SK-N-SH (cell line): ENCODE measurements at regions not wholly inside any gene's neighbourhood (a gene's known extent, or its start where the extent isn't known, plus 50 kb on each side); places are given as distances from the start of the nearest gene placed in this dataset.

Experiments used
- CTCF ChIA-PET: fragments of 300-600, 350-600 bp; formaldehyde crosslinking; extraction: SDS; loops from one replicate; lab custom pipeline; 2021; lab: Yijun Ruan, JAX
- POLR2A ChIA-PET: fragments of 350-600 bp; sonication (Branson Sonifier 250); formaldehyde crosslinking; extraction: SDS; loops from one replicate; lab custom pipeline; 2020; ENCODE audit warnings: antibody characterized with exemption, inconsistent platforms; lab: Yijun Ruan, JAX
- DNase-seq: peaks from one replicate; pipeline ENCODE4 v3.0.0; 2012
- H2AFZ ChIP-seq: fragments of 200-600 bp; sonication (generic); 2 replicates; pipeline ENCODE4 v1.8.1; 2016; ENCODE audit warnings: antibody characterized with exemption, mild to moderate bottlenecking, low read depth
- H3F3A ChIP-seq: fragments of 200-600 bp; sonication (generic); replicated peaks from 2 replicates; pipeline ENCODE3; 2016; ENCODE audit warnings: antibody characterized with exemption, mild to moderate bottlenecking; ENCODE audit not compliant: insufficient read depth
- H3K27ac ChIP-seq, 2 experiments: fragments of 200-500 bp in 1 of 2; fragments of 200-600 bp in 1 of 2; sonication (Bioruptor generic) in 1 of 2; sonication (generic), shearing (Covaris generic) in 1 of 2; 2 replicates each; pipeline versions ENCODE4 v1.5.1 to v1.6.1; 2014 to 2016; ENCODE audit warnings: low read depth in 2 of 2, inconsistent platforms in 1 of 2, low read length in 1 of 2, mild to moderate bottlenecking in 1 of 2, mixed read lengths in 1 of 2
- H3K27me3 ChIP-seq: fragments of 200-600 bp; sonication (generic), shearing (Covaris generic); 2 replicates; pipeline ENCODE4 v1.6.1; 2016; ENCODE audit warnings: mixed run types; ENCODE audit not compliant: insufficient read depth
- H3K36me3 ChIP-seq, 2 experiments: fragments of 200-500 bp in 1 of 2; fragments of 200-600 bp in 1 of 2; sonication (Bioruptor generic) in 1 of 2; sonication (generic) in 1 of 2; replicated peaks in 1 of 2; 2 replicates each; pipeline versions ENCODE3 to v1.5.1; 2014 to 2016; ENCODE audit warnings: low read length in 1 of 2, mild to moderate bottlenecking in 1 of 2; ENCODE audit not compliant: insufficient read depth in 2 of 2, control insufficient read depth in 1 of 2
- H3K4me1 ChIP-seq, 2 experiments: fragments of 200-500 bp in 1 of 2; fragments of 200-600 bp in 1 of 2; sonication (Bioruptor generic) in 1 of 2; sonication (generic), shearing (Covaris generic) in 1 of 2; 2 replicates each; pipeline versions ENCODE4 v1.5.1 to v1.6.1; 2014 to 2016; ENCODE audit warnings: low read depth in 1 of 2, low read length in 1 of 2, mixed run types in 1 of 2; ENCODE audit not compliant: insufficient read depth in 2 of 2, control insufficient read depth in 1 of 2
- H3K4me2 ChIP-seq: fragments of 200-600 bp; sonication (generic), shearing (Covaris generic); 2 replicates; pipeline ENCODE4 v1.6.1; 2017; ENCODE audit warnings: mixed run types
- H3K4me3 ChIP-seq, 2 experiments: fragments of 200-500 bp in 1 of 2; fragments of 200-600 bp in 1 of 2; sonication (Bioruptor generic) in 1 of 2; sonication (generic), shearing (Covaris generic) in 1 of 2; 2 replicates each; pipeline versions ENCODE4 v1.5.1 to v1.8.1; 2014 to 2016; ENCODE audit warnings: low read depth in 2 of 2, inconsistent platforms in 1 of 2, low read length in 1 of 2, mild to moderate bottlenecking in 1 of 2, mixed read lengths in 1 of 2, moderate library complexity in 1 of 2
- H3K79me2 ChIP-seq: fragments of 200-600 bp; sonication (generic); 2 replicates; pipeline ENCODE4 v1.8.1; 2017; ENCODE audit warnings: mild to moderate bottlenecking; ENCODE audit not compliant: insufficient read depth
- H3K9ac ChIP-seq: fragments of 200-600 bp; sonication (generic); 2 replicates; pipeline ENCODE4 v1.6.1; 2017; ENCODE audit warnings: mixed run types
- H3K9me2 ChIP-seq: fragments of 200-600 bp; sonication (generic); 2 replicates; pipeline ENCODE4 v1.6.1; 2017; ENCODE audit warnings: mixed run types
- H3K9me3 ChIP-seq: fragments of 200-600 bp; sonication (generic); 2 replicates; pipeline ENCODE4 v1.6.1; 2017; ENCODE audit warnings: mixed run types, mild to moderate bottlenecking, moderate library complexity
- H4K20me1 ChIP-seq: fragments of 200-600 bp; sonication (generic); 2 replicates; pipeline ENCODE4 v1.6.1; 2017; ENCODE audit warnings: mild to moderate bottlenecking, mixed run types; ENCODE audit not compliant: insufficient read depth
- GABPA ChIP-seq: IDR thresholded peaks from 2 replicates; pipeline ENCODE4 v1.4.0; 2012; ENCODE audit warnings: low read depth, mild to moderate bottlenecking
- NRF1 ChIP-seq: IDR thresholded peaks from 2 replicates; pipeline ENCODE4 v1.6.1; 2012; ENCODE audit warnings: low read depth, mild to moderate bottlenecking, low read length
- POLR2AphosphoS5 ChIP-seq: IDR thresholded peaks from 2 replicates; pipeline ENCODE4 v1.6.1; 2012; ENCODE audit warnings: low read depth, low read length
- RCOR1 ChIP-seq: fragments of 150-350 bp; IDR thresholded peaks from 2 replicates; pipeline ENCODE4 v1.6.1; 2017; ENCODE audit warnings: antibody characterized with exemption, low read length
- SMC3 ChIP-seq: IDR thresholded peaks from 2 replicates; pipeline ENCODE4 v1.6.1; 2012; ENCODE audit warnings: low read depth, low read length, improper control_type of control experiment
- TCF12 ChIP-seq: IDR thresholded peaks from 2 replicates; pipeline ENCODE4 v1.4.0; 2012
- WGBS: methylation state at CpG from one replicate; pipeline ENCODE4 v1.1.6; 2017; ENCODE audit warnings: low lambda C conversion rate; 5-methylcytosine and 5-hydroxymethylcytosine counted together
- TF ChIP-seq, protein P1 (sequence below): fragments of 150-350 bp; IDR thresholded peaks from 2 replicates; pipeline ENCODE4 v1.6.1; 2016; ENCODE audit warnings: mild to moderate bottlenecking, low read depth, low read length
- TF ChIP-seq, protein P2 (sequence below): IDR thresholded peaks from 2 replicates; pipeline ENCODE4; 2012
- TF ChIP-seq, protein P3 (sequence below): IDR thresholded peaks from 2 replicates; pipeline ENCODE4 v1.6.1; 2012; ENCODE audit warnings: mild to moderate bottlenecking, low read depth, low read length, moderate library complexity

DNA sequence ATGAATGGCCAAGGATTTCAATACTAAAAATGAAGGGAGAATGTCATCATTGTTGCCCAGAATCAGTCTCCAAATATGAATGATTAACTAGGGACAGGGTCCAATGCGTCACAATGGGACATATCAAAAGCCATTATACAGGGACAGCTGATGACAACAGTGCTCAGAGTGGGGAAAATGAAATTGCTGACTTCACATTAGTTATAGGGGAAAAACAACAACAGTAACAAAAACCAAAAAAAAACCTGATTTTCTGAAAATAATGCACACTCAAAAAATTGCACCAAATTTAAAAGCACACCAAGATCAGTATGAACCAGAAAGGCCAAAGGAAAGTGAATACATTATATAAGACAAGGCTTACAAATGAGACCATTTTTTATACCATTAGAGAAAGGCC, 353.2 kb upstream of the SOX5 start (continued):
- TF ChIP-seq, protein P1, sequence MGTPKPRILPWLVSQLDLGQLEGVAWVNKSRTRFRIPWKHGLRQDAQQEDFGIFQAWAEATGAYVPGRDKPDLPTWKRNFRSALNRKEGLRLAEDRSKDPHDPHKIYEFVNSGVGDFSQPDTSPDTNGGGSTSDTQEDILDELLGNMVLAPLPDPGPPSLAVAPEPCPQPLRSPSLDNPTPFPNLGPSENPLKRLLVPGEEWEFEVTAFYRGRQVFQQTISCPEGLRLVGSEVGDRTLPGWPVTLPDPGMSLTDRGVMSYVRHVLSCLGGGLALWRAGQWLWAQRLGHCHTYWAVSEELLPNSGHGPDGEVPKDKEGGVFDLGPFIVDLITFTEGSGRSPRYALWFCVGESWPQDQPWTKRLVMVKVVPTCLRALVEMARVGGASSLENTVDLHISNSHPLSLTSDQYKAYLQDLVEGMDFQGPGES = no peak
- TF ChIP-seq, protein P2, sequence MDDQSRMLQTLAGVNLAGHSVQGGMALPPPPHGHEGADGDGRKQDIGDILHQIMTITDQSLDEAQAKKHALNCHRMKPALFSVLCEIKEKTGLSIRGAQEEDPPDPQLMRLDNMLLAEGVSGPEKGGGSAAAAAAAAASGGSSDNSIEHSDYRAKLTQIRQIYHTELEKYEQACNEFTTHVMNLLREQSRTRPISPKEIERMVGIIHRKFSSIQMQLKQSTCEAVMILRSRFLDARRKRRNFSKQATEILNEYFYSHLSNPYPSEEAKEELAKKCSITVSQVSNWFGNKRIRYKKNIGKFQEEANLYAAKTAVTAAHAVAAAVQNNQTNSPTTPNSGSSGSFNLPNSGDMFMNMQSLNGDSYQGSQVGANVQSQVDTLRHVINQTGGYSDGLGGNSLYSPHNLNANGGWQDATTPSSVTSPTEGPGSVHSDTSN = no peak

DNA sequence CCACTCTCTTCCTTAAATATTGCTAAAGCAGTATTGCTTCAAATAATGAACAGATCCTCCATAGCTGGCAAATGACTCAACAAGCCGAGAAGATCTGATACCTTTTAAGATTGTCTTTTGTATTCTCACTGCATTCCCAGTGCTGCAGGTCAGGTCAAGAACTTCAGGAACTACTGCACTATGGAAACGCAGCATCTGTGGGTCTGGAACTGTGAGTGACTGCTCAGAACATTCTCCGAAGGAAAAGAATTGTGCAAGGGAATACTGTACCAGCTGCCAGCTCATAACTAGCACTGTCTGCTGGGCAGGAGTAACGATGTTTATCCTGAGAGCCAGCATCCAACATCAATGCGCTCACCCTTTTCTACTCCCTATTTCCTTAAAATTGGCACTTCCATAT, 348.0 kb upstream of the SOX5 start:
- no peaks in the 10 kb centered on the region for H3K9me3 ChIP-seq
- no peaks in the 10 kb centered on the region for H3K79me2 ChIP-seq
- no peak overlapping the region for H3K4me2 ChIP-seq
- no peaks in the 10 kb centered on the region for H3K9me2 ChIP-seq
- H3K4me3 ChIP-seq = no peak overlapping the region
- no peaks in the 10 kb centered on the region for H3K36me3 ChIP-seq
- no peaks in the 10 kb centered on the region; a peak in 1 of 4 replicates for H3K4me1 ChIP-seq
- 60% methylated on average over 5 of the region's 5 CpGs for WGBS
- H3K27me3 ChIP-seq = no peaks in the 10 kb centered on the region
- no peaks in the 10 kb centered on the region for H4K20me1 ChIP-seq
- H3F3A ChIP-seq = no peaks in the 10 kb centered on the region
- TF ChIP-seq NRF1 = no peak
- ChIA-PET POLR2A (no interaction called here), CTCF (no interaction called here)
- H3K27ac ChIP-seq = no peak overlapping the region
- no peak for DNase-seq
- no peak overlapping the region for H3K9ac ChIP-seq
- H2AFZ ChIP-seq = no peak overlapping the region

DNA sequence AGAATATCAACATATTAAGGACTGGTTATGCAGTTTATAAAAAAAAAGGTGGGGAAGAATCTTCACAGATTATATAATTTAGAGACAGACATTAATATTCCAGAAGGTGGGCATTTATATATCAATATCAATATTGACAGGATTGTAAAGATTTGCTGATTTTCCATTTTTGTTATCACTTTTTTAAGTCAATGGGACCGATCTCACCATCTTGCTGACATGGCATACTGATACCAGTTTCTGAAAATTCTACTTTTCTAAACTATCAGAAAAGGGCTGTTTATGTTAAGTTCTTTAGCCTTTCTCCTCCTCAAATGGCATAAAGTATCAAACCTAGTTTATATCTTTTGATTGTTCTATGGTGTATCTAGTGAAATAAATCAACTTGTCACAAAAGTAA, 344.1 kb upstream of the SOX5 start:
- no peaks in the 10 kb centered on the region for H3K79me2 ChIP-seq
- no peak overlapping the region for H3K27ac ChIP-seq
- no peak overlapping the region for H3K4me2 ChIP-seq
- CTCF ChIA-PET = no interaction called here
- no peak for DNase-seq
- no peaks in the 10 kb centered on the region for H3K36me3 ChIP-seq
- 61% methylated on average over 1 of the region's 1 CpG for WGBS
- H2AFZ ChIP-seq = no peak overlapping the region
- no peak overlapping the region for H3K9ac ChIP-seq
- H3K4me1 ChIP-seq = no peaks in the 10 kb centered on the region; a peak in 1 of 4 replicates
- no peak for TF ChIP-seq TCF12
- TF ChIP-seq GABPA = no peak
- no peak for TF ChIP-seq SMC3
- TF ChIP-seq POLR2AphosphoS5 = no peak
- TF ChIP-seq RCOR1 = no peak
- TF ChIP-seq, protein P3, sequence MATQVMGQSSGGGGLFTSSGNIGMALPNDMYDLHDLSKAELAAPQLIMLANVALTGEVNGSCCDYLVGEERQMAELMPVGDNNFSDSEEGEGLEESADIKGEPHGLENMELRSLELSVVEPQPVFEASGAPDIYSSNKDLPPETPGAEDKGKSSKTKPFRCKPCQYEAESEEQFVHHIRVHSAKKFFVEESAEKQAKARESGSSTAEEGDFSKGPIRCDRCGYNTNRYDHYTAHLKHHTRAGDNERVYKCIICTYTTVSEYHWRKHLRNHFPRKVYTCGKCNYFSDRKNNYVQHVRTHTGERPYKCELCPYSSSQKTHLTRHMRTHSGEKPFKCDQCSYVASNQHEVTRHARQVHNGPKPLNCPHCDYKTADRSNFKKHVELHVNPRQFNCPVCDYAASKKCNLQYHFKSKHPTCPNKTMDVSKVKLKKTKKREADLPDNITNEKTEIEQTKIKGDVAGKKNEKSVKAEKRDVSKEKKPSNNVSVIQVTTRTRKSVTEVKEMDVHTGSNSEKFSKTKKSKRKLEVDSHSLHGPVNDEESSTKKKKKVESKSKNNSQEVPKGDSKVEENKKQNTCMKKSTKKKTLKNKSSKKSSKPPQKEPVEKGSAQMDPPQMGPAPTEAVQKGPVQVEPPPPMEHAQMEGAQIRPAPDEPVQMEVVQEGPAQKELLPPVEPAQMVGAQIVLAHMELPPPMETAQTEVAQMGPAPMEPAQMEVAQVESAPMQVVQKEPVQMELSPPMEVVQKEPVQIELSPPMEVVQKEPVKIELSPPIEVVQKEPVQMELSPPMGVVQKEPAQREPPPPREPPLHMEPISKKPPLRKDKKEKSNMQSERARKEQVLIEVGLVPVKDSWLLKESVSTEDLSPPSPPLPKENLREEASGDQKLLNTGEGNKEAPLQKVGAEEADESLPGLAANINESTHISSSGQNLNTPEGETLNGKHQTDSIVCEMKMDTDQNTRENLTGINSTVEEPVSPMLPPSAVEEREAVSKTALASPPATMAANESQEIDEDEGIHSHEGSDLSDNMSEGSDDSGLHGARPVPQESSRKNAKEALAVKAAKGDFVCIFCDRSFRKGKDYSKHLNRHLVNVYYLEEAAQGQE = no peak
- TF ChIP-seq, all 33 proteins: peak for 0
- POLR2A ChIA-PET = no interaction called here
- Histone ChIP-seq H3K4me3 (no peak overlapping the region), H3F3A (no peaks in the 10 kb centered on the region), H4K20me1 (no peaks in the 10 kb centered on the region), H3K9me2 (no peaks in the 10 kb centered on the region), H3K27me3 (no peaks in the 10 kb centered on the region), H3K9me3 (no peaks in the 10 kb centered on the region)
